ENCODE measurements at regions not wholly inside any gene's neighbourhood (a gene's known extent, or its start where the extent isn't known, plus 50 kb on each side); places are given as distances from the start of the nearest gene placed in this dataset.
"Not testable (repeated sequence)": the region's sequence is repeated elsewhere in the genome, so short reads cannot be mapped to it uniquely, and the experiment has no call there.

DNA sequence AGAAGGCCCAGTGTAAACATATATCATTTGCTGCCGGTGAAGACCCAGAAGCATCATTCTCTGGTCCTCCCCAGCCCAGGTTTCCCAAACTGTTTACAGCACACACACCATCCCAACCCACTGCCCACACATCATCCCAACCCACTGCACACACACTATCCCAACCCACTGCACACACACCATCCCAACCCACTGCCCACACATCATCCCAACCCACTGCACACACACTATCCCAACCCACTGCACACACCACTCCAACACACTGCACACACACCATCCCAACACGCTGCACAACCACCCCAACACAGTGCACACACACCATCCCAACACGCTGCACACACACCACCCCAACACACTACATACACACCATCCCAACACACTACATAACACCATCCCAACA is 608.4 kb downstream of the ACTL7B start:
- TF ChIP-seq, protein P1, sequence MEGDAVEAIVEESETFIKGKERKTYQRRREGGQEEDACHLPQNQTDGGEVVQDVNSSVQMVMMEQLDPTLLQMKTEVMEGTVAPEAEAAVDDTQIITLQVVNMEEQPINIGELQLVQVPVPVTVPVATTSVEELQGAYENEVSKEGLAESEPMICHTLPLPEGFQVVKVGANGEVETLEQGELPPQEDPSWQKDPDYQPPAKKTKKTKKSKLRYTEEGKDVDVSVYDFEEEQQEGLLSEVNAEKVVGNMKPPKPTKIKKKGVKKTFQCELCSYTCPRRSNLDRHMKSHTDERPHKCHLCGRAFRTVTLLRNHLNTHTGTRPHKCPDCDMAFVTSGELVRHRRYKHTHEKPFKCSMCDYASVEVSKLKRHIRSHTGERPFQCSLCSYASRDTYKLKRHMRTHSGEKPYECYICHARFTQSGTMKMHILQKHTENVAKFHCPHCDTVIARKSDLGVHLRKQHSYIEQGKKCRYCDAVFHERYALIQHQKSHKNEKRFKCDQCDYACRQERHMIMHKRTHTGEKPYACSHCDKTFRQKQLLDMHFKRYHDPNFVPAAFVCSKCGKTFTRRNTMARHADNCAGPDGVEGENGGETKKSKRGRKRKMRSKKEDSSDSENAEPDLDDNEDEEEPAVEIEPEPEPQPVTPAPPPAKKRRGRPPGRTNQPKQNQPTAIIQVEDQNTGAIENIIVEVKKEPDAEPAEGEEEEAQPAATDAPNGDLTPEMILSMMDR (IDR thresholded peaks at IDR 0.05): not testable (repeated sequence)
- not testable (repeated sequence) for TF ChIP-seq EP300, POLR2AphosphoS5 (IDR thresholded peaks at IDR 0.05)
